ENCODE measurements at regions not wholly inside any gene's neighbourhood (a gene's known extent, or its start where the extent isn't known, plus 50 kb on each side); places are given as distances from the start of the nearest gene placed in this dataset.
"Not testable (repeated sequence)": the region's sequence is repeated elsewhere in the genome, so short reads cannot be mapped to it uniquely, and the experiment has no call there.

DNA sequence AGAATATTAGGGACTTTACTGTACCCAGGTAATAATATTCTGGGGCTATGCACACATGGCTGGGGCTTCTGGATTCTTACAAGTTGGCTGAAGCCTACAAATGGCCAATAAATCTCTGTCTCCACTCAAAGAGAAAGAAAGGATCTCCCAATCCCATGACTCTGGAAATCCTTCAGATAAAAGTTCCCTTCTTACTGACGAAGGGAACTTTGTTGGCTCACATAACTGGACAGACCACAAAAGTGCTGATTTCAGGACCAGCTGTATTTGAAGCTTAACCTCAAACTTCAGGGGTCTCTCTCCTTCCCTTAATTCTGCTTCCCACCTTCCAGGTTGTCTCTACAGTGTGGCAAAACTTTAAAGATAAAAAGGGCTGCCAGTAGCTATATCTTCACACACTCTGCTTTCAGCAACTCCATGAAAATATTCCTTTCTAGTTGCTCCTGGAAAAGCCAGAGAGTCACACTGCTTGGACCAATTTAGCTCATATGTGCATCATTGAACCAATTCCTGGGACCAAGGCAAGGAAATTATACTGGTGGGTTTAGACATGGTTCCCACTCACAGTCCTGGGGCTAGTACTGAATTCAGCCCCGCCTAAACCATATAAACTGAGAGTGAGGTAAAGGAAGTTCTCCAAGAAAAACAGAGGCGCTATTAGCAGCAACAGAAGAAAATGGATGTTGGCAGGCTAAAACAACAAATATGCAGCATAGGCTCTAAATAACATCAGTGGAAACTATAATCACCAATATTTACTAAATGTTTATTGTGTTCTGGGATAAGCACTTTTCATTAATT lies 290.0 kb upstream of the GADL1 start:
- no peak for DNase-seq (ENCODE audit: low read depth)

- DNase-seq (ENCODE audit: low read depth) = no peak
Measured at GRCh38 chr3:31185062-31185357, 290.5 kb upstream of the GADL1 start.

GRCh38 chr3:31186041-31186440 lies 291.6 kb upstream of the GADL1 start:
- no peak for DNase-seq (ENCODE audit: low read depth)

GRCh38 chr3:31187380-31187779 lies 292.9 kb upstream of the GADL1 start:
- DNase-seq (ENCODE audit: low read depth) = no peak

GRCh38 chr3:31188112-31188511 lies 293.7 kb upstream of the GADL1 start:
- DNase-seq (ENCODE audit: low read depth) = no peak

DNA sequence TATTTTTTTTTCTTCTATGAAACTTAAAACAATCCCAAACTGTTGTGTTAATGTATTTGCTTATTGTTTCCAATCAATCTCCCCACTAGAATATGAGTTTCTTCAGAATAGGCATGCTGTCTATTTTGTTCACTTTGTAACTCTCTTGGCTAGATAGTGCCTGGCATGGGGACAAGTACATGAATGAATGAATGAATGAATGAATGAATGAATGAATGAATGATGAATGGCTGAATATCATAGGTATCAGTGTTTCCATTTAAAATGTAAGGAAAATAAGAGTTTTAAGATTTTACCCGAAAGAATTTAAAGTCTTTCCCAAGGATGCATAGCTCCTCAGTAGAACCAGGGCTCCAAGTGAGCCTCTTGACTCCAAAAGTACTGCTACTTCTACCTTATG lies 294.9 kb upstream of the GADL1 start:
- no peak for DNase-seq (ENCODE audit: low read depth)

GRCh38 chr3:31189971-31190370 lies 295.5 kb upstream of the GADL1 start:
- no peak for DNase-seq (ENCODE audit: low read depth)

GRCh38 chr3:31191354-31191753 lies 296.9 kb upstream of the GADL1 start:
- no peak for DNase-seq (ENCODE audit: low read depth)

DNA sequence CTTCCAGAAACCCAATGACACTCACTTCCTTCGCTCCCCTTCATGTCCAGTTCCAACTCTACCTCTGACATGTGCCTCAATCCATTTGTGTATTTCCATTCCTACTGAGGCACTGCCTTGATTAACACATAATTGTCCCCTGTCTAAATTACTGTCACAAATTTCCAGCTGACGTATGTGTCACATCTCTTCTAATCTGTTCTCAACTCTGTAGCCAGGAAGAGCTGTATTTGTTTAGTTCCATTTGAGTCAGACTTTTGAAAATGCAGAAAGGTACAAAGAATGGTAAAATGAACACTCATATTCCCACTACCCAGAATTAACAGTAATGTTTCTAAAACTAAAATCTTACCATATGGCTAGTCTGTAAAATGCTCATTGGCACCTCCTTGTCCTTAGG lies 299.0 kb upstream of the GADL1 start:
- no peak for DNase-seq (ENCODE audit: low read depth)

GRCh38 chr3:31193871-31194270 lies 299.4 kb upstream of the GADL1 start:
- no peak for DNase-seq (ENCODE audit: low read depth)

- no peak for DNase-seq (ENCODE audit: low read depth)
Measured at GRCh38 chr3:31196261-31196660, 301.8 kb upstream of the GADL1 start.

DNA sequence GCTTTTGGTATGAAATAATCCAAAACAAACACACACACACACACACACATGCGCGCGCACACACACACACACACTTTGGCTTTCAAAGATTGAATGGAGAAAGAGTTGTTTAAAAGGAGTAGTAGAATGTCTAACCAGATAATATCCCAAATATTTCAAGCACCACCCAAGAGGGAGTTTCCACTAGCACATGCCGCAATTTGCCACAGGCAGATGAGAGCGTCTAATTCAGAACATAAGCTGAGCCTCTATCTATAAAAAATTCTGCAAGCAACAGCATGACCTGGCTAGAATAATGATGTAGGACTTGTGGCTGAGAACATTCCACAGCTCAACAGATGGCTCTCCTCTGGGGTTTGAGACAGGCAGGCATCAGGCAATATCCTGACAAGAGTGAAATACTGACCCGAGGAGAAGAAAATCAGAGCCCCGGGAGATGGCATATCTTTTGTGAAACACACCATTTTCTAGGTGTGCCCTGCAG lies 302.5 kb upstream of the GADL1 start:
- DNase-seq (ENCODE audit: low read depth) = no peak

GRCh38 chr3:31197941-31198340 lies 303.5 kb upstream of the GADL1 start:
- DNase-seq (ENCODE audit: low read depth) = no peak

GRCh38 chr3:31198890-31199289 lies 304.4 kb upstream of the GADL1 start:
- no peak for DNase-seq (ENCODE audit: low read depth)

DNA sequence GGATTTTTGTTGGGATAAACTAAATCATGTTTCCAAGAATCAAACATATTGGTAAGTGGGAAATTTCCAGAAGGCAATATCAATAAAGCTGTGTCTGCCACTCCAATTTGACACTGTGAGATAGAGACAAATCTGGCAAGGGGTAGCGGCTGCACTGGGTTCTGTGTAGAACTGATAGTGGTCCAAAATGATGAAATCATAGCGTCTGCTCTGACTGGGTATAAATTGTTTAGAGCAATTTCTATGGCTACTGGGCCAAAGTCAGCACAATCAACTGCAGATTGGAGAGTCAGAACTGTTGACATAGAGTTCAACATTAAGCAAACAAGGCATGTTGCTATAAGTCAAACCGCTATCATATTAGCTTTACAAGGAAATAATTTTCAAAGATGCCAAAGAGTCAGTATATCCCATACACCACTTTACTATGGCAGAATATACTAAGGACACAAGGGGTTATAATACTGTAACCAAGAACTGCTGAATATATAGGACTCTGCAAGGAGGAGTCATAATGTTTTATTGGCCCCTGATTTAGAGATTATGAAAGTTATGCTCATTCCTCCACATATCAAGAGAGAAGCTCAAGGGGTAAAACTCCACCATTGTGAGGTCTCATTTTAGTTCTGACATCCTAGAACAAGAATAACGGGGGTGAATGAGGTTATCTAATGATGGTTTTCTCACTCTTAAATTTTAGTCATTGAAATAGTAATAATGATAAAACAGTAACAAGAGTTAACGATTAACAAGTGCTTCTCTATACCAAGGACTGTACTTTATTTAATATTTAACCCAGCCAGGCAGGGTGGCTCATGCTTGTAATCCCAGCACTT lies 309.7 kb upstream of the GADL1 start:
- no peak for DNase-seq (ENCODE audit: low read depth)

GRCh38 chr3:31204796-31205056 lies 310.3 kb upstream of the GADL1 start:
- DNase-seq (ENCODE audit: low read depth) = not testable (repeated sequence)

GRCh38 chr3:31210068-31210645 lies 315.7 kb upstream of the GADL1 start:
- DNase-seq (ENCODE audit: low read depth) = no peak

- no peak for DNase-seq (ENCODE audit: low read depth)
Measured at GRCh38 chr3:31213869-31214486, 318.7 kb upstream of the STT3B start.

DNA sequence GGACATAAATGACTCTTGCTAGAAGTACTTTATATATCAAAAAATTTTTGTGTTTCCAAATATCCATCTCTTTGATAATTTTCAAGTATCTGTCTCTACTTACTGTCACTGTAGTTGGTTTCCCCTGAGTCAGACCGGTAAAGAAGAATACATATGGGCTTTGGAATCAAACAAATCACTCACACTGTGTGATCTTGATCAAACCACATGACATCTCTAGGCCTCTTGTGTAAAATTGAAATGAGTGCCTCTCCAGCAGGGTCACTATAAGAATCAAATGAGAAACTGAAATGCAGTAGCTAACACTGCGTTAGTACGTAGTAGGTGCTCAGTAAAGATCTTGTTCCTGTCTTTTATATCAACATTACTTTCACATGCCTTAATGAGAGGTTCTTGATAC lies 314.6 kb upstream of the STT3B start:
- no peak for DNase-seq (ENCODE audit: low read depth)

DNA sequence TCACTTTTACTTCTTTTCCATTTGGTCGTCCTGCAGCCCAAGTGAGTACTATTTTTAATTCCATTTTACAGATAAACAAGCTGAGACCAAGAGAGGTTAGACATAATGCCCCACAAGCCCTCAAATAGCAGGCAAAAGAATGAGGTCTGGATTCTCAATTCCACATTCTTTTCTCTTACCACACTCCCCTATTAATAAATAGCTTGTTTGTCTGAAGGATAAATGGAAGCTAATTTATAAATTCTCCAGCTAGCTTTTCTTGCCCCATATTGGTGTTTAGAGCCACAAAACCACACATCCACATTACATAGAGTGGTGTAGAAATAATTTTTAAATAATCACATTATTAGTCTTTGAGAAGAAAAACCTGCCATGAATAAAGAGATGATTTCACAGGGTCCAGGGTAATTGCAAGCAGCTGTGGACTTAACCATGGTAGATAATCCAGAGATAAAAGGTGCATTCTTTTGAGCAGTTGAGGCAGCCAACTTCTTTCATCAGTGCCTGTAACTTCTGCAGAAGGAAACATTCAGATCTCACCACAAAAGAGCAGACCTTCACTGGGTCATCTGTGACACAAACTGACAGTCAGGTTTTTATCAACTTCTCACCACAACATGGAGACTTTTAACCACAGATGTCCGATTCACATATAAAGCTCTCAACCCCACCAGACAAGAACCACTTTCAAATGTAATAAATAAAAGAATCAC lies 313.4 kb upstream of the STT3B start:
- no peak for DNase-seq (ENCODE audit: low read depth)

DNA sequence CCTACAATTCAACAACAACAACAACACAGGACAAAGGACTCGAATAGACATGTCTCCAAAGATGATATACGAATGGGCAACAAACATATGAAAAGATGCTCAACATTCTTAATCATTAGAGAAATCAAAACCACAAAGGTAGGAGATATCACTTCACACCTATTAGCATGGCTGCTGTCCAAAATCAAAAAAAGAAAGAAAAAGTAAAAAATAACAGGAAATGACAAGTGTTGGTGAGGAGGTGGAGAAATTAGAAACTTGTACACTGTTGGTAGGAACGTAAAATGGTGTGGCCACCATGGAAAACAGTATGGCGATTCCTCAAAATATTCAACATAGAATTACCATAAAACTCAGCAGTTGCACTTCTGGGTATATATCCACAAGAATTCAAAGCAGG lies 312.3 kb upstream of the STT3B start:
- DNase-seq (ENCODE audit: low read depth) = no peak

DNA sequence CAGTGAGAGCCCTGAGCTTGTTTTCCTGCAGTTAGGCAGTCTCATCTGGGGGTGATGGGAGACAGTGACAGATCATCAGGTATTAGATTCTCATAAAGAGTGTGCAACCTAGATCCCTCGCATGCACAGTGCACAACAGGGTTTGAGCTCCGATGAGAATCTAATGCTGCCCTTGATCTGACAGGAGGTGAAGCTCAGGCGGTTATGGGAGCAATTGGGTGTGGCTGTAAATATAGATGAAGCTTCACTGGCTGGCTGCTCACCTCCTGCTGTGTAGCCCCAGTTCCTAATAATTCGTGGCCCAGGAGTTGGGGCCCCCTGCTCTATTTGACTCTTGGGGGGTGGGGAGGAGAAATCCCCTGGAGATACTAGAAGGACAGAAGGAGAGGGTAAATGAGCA lies 309.4 kb upstream of the STT3B start:
- DNase-seq (ENCODE audit: low read depth) = no peak
